Dermis microvascular lymphatic vessel endothelial cell (primary cell): ENCODE measurements at regions not wholly inside any gene's neighbourhood (a gene's known extent, or its start where the extent isn't known, plus 50 kb on each side); places are given as distances from the start of the nearest gene placed in this dataset.
"Not testable (repeated sequence)": the region's sequence is repeated elsewhere in the genome, so short reads cannot be mapped to it uniquely, and the experiment has no call there.

Experiments used
- DNase-seq, 2 donors: peaks; one replicate each; pipeline versions ENCODE4 v3.0.0 to v3.0.0-alpha.2; 2010; ENCODE audit warnings: low read depth in 2 of 2

GRCh38 chrX:130552444-130553073, 150.8 kb downstream of the RBMX2 start:
- no peak for DNase-seq

DNA sequence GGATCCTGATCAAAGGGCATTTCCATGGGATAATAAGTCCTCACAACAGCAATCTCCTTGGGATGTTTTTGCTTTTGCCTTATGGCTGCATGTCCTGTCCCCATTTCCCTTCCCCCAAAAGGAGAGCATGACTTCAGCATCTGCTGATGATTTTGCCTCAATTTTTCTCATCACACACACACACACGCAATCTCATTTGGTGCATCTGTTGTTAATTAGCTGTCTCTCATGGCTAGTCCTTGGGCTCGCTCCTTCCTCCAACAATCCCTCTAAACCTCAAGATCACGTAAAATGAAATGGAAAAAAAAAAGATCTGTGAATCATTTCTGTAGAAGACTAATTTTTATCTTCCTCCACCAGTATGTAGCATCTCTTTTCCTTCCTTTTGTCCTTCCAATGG, 153.6 kb downstream of the RBMX2 start:
- DNase-seq, result no peak

DNA sequence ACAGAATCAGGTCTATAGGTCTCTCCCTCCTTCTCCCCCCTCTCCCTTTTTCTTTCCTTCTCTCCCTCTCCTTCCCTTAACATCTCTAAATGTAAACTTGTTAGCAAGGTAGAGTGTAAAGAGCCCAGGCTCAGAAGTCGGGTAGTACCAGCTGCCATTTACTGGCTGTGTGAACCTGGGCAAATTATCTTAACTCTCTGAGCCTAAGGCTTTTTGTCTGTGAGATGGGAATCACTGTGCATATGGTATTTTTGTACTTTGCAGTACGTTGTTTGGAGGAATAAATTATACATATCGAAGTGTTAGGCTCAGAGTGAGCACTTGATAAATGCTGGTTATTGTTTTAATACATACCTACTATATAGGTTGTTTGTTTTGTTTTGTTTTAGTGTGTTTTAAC, 154.0 kb downstream of the RBMX2 start:
- DNase-seq, result no peak

DNA sequence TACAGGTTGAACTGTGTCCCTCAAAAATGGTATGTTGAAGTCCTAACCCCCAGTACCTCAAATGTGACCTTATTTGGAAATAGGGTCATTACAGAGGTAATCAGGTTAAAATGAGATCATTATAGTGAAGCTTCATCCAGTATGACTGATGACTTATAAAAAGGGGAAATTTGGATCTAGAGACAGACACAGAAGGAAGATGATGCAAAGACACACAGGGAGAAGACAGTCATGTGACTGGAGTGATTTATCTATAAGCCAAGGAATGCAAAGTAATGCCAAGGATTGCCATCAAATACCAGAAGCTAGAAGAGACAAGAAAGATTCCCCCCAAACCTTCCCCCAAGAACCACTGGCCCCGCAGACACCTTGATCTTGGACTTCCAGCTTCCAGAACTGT, 155.2 kb downstream of the RBMX2 start:
- no peak for DNase-seq

- DNase-seq, result no peak
Measured at GRCh38 chrX:130560544-130560943, 158.8 kb downstream of the RBMX2 start.

GRCh38 chrX:130561930-130562329, 160.1 kb downstream of the RBMX2 start:
- no peak for DNase-seq

GRCh38 chrX:130563476-130563875, 161.7 kb downstream of the RBMX2 start:
- DNase-seq, result no peak

- DNase-seq, result no peak
Measured at GRCh38 chrX:130566028-130566683, 164.4 kb downstream of the RBMX2 start.

DNA sequence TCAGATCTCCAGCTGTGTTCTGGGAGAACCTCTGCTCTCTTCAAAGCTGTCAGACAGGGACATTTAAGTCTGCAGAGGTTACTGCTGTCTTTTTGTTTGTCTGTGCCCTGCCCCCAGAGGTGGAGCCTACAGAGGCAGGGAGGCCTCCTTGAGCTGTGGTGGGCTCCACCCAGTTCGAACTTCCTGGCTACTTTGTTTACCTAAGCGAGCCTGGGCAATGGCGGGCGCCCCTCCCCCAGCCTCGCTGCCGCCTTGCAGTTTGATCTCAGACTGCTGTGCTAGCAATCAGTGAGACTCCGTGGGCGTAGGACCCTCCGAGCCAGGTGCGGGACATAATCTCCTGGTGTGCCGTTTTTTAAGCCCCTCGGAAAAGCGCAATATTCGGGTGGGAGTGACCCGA, 171.2 kb downstream of the RBMX2 start:
- not testable (repeated sequence) for DNase-seq
